Glomerular endothelial cell (primary cell): ENCODE measurements at regions not wholly inside any gene's neighbourhood (a gene's known extent, or its start where the extent isn't known, plus 50 kb on each side); places are given as distances from the start of the nearest gene placed in this dataset.
"Not testable (repeated sequence)": the region's sequence is repeated elsewhere in the genome, so short reads cannot be mapped to it uniquely, and the experiment has no call there.

Source experiments
- DNase-seq: peaks from one replicate; pipeline ENCODE4 v3.0.0-alpha.2; 2011; ENCODE audit warnings: low read depth, low spot score; ENCODE audit errors: extremely low read depth

DNA sequence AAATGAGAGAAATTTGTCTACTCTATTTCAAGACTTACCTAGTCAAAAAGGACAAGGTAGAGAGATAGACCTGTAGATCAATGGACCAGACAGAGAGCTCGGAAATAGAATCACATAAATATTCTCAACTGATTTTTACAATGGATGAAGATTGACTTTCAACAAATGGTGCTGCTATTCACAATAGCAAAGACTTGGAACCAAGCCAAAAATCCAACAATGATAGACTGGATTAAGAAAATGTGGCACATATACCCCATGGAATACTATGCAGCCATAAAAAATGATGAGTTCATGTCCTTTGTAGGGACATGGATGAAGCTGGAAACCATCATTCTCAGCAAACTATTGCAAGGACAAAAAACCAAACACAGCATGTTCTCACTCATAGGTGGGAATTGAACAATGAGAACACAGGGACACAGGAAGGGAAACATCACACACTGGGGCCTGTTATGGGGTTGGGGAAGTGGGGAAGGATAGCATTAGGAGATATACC is 1128.2 kb downstream of the UQCRFS1 start:
- not testable (repeated sequence) for DNase-seq

DNA sequence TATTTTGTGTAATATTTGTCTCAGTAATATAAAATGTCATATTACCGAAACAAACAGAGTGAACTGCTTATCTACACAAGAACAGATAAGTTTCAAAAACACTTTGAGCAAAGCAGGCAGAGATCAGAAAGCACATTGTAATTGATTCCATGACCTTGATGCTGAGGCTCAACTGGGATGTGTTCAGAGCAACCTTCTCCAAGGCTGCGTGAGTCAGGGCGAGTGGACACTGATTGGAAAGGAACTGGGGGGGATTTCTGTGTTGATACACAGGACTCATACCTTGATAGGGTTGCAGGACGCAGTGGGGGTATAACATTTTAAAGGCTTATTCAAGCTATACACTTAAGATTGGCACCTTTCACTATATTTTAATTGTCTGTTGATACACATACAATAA is 1136.3 kb downstream of the UQCRFS1 start:
- DNase-seq = no peak

DNA sequence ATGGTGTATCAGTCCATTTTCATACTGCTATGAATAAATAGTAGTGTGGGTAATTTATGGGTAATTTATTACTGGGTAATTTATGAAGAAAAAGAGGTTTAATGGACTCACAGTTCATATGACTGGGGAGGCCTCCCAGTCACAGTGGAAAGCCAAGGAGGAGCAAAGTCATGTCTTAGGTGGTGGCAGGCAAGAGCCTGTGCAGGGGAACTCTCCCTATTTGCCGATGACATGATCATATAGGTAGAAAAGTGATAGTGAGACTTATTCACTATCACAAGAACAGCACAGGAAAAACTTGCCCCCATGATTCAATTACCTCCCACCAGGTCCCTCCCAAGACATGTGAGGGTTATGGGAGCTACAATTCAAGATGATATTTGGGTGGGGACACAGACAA is 1137.7 kb downstream of the UQCRFS1 start:
- no peak for DNase-seq

DNA sequence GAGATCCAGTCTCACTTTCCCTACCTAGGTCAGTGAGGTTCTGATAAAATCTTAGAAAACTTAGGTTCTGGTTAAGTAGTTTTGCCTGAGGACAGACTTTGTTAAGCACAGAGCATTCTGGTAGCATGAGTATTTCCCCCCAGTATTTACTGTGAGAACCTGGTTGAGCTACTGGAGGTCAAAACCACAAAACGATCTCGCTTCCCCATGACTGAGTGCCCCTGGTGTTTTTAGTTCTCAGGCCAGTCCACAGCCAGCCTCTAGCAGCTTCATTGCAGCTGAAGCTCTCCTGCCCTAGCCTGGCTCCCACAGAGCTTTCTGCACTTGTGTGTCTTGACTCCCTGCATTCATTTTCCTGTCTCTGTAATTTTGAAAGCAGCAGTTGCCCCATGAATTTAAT is 1138.2 kb downstream of the UQCRFS1 start:
- DNase-seq = no peak

DNA sequence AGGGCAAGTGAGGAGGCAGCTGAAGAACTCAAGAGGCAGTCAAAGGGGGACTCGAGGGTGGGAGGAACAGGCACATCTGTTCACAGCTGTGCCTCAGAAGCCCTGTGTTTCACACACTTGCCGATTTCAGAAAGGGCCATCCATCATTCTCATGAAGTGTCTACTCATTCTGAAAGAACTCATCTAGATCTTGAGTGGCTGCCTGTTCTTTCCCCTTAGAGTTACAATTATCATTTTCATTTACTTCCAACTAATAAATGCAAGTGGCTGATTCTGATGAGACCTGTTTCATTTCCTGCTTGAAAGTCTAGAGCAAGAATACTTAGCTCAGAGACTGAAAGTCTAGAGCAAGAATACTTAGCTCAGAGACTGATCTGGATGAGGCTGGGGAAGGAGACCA is 1145.1 kb downstream of the UQCRFS1 start:
- no peak for DNase-seq

DNA sequence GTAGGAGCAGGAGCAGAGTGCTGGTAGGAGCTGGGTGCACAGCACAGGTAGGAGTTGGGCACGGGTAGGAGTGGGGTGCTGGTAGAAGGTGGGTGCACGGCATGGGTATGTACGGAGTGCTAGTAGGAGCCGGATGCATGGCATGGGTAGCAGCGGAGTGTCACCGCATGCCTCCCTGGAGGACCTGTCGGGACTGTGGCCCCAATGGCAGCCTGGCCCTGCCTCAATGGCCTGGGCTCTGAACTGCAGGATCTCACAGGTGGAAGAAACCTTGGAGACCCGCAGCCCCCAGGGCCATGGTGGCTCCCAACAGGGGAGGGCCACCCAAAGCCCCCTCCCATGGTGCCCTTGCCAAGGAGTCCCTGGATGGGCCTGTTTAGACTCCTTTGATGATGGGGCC is 1146.0 kb downstream of the UQCRFS1 start:
- no peak for DNase-seq

DNA sequence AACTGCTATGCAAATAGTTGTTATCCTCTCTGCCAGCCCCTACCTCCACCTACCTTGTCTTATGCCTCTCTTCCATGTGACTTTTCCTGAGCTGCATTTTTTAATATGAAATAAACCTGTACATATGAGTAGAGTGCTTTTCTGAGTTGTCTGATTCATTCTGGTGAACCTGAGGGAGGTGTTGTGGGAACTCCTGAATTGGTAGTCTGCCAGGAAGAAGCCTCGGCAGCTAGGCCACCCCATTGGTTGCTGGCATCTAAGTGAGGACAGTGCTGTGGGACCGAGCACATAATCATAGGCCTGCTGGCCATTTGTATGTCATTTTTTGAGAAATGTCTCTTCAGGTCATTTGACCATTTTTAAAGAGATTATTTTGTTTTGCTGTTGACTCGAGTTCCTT is 1146.8 kb downstream of the UQCRFS1 start:
- no peak for DNase-seq

DNA sequence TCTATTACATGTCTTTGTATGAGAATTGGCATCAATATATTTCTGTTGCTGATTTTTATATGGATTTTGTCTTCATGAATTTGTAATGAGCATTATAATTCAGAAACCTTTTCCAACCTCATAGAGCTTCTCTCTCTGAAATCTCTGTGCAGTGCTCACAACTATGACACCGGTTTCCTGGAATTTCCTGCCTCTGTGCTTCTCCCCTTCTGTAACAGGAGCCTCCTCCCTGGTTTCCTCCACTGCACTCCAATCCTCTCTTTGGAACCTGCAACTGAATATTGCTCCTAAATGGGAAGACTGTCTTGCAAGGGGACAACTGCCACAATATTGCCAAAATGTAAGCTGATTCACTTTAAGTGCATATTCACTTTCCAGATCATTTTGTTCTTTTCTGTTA is 1147.9 kb downstream of the UQCRFS1 start:
- DNase-seq = no peak

DNA sequence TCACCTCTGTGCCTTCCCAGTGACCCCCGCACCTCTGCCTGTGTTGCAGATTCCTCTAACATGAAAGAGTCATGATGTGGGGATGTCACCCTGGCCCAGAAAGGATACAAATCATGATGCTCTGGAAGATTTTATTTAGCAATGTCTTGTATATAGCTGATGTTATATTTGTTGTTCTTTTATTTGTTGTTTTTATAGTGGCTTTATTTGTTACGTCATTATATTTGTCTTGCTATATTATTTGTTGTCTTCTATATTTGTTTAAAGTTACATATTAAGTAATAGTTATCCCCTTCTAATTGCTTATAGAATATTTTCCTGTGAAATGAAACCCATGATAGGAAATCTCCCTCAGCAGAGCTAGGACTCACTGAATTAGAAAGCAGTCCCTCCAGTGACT is 1149.2 kb downstream of the UQCRFS1 start:
- no peak for DNase-seq

DNA sequence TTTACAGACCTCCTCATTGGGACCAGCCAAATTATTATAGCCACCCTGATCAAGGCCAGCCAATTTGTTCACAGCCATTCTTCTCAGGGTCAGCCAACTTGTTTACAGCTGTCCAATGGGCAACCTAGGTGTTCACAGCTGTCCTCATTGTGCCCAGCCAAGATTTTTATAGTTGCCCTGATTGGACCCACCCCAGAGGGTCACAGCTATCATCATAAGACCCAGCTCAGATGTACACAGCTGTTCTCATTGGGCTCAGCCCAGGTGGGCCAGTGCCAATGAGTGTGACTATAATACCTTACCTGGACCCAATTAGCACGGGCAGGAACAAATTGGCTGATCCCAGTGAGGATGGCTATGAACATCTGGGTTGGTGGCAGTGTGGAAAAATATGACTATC is 1151.8 kb downstream of the UQCRFS1 start:
- no peak for DNase-seq

DNA sequence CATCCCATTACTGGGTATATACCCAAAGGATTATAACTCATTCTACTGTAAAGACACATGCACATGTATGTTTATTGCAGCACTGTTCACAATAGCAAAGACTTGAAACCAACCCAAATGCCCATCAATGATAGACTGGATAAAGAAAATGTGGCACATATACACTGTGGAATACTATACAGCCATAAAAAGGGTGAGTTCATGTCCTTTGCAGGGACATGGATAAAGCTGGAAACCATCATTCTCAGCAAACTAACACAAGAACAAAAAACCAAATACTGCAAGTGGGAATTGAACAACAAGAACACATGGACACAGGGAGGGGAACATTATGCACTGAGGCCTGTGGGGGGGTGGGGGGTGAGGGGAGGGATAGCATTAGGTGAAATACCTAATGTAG is 1155.9 kb downstream of the UQCRFS1 start:
- DNase-seq = not testable (repeated sequence)

DNA sequence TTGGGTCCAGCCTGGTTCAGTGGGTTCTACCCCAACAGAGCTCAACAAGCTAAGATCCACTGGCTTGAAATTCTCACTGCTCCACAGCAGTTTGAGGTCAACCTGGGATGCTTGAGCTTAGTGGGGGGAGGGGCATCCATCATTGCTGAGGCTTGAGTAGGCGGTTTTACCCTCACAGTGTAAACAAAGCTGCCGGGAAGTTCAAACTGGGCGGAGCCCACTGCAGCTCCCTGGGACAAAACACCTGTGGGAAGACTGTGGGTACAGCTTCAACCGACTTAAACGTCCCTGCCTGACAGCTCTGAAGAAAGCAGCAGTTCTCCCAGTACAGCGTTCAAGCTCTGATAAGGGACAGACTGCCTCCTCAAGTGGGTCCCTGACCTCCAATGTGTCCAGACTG is 1161.9 kb downstream of the UQCRFS1 start:
- DNase-seq = no peak

DNA sequence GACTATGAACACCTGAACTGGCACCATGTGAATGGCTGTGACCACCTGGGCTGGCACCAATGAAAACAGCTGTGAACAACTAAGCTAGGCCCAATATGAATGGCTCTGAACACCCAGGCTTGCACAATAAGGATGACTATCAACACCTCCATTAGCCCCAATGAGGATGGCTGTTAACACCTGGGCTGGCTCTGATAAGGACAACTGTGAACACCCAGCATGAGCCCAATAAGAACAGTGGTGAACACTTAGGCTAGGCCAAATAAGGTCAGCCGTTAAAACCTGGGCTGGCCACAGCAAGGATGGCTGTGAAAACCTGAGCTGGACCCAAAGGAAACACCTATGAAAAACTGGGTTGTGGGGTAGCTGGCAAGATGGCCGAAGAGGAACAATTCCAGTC is 1163.1 kb downstream of the UQCRFS1 start:
- no peak for DNase-seq

DNA sequence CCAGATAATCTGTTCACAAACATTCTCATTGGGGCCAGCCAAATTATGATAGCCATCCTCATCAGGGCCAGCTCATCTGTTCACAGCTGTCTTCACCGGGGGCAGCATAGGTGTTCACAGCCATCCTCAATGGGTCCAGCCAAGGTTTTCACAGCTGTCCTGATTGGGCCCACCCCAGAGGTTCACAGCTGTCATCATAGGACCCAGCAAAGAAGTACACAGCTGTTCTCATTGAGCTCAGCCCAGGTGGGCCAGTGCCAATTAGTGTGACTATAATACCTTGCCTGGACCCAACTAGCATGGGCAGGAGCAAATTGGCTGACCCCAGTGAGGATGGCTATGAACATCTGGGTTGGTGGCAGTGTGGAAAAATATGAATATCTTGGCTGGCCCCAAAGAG is 1166.0 kb downstream of the UQCRFS1 start:
- DNase-seq = no peak

DNA sequence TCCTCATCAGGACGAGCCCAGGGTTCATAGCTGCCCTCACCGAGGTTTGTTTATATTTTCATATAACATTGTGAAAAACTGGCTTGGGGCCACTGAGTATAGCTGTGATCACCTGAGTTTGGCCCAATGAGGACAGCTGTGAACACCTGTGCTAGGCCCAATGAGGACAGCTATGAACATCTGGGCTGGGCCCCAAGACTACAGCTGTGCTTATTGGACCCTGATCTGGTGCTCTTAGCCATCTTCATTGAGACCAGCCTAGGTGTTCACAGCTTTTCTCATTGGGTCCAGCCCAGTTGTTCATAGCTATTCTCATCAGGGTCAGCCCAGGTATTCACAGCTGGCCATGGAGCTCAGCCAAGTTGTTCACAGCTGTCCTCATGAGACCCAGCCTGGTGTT is 1167.3 kb downstream of the UQCRFS1 start:
- DNase-seq = no peak

DNA sequence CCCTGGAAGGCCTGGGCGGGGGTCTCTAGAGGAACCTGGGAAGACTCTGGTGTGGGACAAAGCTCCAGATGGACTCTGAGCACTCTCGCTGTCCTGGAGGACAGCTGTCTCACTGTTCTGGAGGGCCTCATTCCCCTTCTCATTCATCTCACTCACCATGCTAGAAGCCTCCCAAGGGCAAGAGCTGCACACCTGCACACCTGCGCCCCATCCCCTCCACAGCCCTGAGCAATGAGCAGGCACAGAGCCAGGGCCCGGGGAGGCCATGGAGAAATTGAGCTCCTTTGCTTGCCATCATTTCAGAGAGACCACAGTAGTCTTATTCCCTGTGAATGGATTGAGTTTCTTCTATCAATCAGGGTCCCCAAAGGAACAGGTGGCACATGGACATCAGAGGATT is 1168.5 kb downstream of the UQCRFS1 start:
- no peak for DNase-seq

DNA sequence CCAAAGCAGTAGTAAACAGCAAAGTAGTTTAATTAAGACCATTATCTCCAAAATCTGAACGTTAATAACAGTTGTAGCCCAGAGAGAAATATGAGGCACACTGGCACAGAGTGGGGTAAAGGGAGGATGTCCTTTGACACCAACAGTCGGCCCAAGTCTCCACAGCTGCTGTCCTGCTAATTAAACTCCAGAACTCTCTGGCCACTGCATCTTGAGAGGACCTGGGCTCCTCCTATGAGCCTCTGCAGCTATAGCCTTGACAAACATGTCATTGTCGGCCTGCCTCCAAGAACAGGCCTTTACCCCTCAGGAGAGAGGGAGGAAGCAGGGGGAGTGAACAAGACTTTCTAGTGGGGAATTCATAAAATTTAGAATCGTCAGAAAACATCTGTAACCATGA is 1170.4 kb downstream of the UQCRFS1 start:
- no peak for DNase-seq

DNA sequence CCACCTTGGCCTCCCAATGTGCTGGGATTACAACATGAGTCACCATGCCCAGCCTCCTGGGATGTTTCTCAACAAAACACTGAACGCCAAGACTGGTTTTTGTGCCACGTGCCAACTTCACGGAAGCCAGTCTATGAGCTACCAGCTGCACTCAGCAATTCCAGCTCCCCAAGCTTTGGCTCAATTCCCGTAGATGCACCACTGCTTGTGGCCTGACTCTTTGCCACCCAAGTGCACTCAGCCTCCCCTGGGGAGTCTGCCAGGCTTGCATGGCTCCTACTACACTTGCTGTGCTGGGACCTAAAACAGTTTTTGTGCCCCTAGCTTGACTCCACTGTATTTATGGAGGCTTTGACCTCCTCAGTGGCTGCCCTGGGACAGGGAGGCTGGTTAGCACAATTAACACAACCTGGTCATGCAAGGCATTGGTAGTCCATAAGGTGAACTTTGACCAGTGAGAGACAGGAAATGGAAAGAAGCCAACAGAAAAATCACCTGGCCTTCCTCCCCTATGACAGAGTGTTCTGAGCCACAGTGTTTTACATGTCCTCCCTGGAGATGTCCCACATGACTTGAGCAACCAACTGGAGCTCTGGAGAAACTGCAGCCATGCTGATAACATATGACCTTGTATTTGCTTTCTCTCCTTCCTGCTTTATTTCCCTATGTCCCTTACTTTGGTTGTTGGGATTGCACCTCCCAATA is 1173.1 kb downstream of the UQCRFS1 start:
- DNase-seq = no peak

DNA sequence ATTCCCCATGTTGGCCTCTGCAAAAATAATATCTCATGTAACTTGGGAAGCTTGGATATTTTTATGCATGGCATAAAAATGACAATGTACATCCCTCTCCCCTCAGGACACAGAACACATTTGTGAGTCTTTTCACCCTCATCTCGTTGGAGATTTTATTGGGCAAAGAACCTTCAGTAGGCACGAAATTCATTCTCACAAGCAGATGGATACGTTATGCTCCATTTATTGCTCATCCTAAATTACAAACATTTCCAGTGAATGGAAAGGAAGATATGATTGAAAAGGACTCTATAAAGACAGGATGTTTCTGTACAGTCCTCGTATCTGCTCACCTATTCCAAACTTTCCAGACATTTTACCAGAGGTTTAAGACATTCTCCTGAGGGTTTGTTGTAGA is 1175.8 kb downstream of the UQCRFS1 start:
- DNase-seq = no peak

DNA sequence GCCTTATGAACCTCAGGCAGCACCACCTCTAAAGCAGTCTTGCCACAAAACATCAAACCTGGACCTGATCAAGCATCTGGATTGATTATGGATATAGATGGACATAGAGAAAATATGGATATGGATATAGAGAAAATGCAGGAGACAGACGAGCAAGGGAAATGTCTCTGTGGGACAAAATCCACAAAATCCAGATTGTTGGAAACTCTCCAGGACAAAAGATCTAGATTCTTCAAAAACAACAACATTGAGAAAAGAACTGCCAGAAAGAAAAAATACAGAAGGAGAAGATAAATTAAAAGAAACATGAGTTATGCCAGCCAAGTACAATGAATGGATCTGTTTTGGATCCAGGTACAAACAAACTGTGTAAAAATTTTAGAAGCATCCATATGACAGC is 1176.5 kb downstream of the UQCRFS1 start:
- no peak for DNase-seq

DNA sequence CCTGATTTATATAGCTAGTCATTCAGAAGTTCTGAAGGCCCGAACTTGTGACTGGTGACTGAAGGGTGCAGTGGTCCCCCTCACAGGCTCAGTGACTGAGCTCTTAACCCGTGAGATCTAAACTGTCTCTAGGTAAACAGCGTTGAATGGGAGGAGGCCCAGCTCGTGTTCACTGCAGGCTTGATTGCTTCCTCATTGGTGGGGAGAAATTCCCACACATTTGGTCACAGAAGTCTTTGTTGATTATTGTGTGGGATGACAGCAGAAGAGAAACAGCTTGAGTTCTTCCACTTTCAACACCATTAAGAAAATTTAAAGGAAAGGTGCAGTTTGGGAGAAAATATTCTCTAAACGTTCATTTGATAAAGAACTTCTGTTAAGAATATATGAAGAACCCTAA is 1178.0 kb downstream of the UQCRFS1 start:
- DNase-seq = no peak

DNA sequence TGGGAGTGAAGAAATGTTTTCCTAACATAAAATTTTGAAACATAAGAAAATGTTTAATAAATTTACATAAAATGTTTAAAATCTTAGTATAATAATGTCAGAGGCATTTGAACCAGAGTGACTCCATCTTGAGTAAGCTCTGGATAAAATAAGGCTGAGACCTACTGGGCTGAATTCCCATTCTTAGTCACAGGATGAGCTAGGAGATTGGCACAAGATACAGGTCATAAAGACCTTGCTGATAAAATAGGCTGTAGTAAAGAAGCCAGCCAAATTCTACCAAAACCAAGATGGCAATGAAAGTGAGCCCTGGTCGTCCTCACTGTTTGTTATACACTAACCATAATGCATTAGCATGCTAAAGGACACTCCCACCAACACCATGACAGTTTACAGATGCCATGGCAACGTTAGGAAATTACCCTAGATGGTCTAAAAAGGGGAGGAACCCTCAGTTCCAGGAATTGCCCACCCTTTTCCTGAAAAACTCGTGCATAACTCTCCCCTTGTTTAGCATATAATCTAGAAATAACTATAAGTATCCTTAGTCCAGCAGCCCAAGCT is 1184.0 kb downstream of the UQCRFS1 start:
- DNase-seq = no peak

DNA sequence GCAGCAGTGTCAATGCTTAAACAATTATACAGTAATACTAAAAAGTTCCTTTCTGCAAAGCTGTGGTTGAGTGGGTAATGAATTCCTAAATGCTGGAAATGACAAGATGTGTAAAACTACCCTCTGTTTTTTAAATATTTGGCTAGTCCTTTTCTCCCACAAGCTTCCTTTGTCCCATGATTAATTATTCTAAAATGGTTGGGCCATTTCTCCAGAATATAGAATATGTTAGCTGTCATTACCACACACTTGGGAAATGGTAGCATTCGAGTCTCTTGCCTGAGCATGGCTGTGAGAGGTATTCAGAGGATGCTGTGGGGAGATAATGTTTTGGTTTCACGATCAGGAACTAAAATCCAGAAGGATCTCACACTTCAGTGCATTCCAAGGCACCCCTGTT is 1185.8 kb downstream of the UQCRFS1 start:
- DNase-seq = no peak
